Nephron progenitor cell (in vitro differentiated cells): ENCODE measurements at regions not wholly inside any gene's neighbourhood (a gene's known extent, or its start where the extent isn't known, plus 50 kb on each side); places are given as distances from the start of the nearest gene placed in this dataset.

ENCODE experiments used
- DNase-seq: peaks from one replicate; pipeline ENCODE4 v3.0.0; 2021
- H3K27ac Mint-ChIP-seq: 2 replicates; pipeline ENCODE4 v1.8.0; 2021; ENCODE audit warnings: mild to moderate bottlenecking, moderate library complexity, mixed read lengths
- H3K27me3 Mint-ChIP-seq: 2 replicates; pipeline ENCODE4 v1.8.0; 2021; ENCODE audit warnings: mild to moderate bottlenecking, low read depth, mixed read lengths; ENCODE audit not compliant: poor library complexity
- H3K36me3 Mint-ChIP-seq: 2 replicates; pipeline ENCODE4 v1.8.0; 2021; ENCODE audit warnings: low read depth, mixed read lengths
- H3K4me1 Mint-ChIP-seq: 2 replicates; pipeline ENCODE4 v1.8.0; 2021; ENCODE audit warnings: mixed read lengths
- H3K4me3 Mint-ChIP-seq: 2 replicates; pipeline ENCODE4 v1.8.0; 2021; ENCODE audit warnings: mild to moderate bottlenecking, moderate library complexity, mixed read lengths
- H3K9me3 Mint-ChIP-seq: 2 replicates; pipeline ENCODE4 v1.8.0; 2021; ENCODE audit warnings: mild to moderate bottlenecking, moderate library complexity, mixed read lengths
- TF ChIP-seq, protein P1 (sequence below): fragments of 200-600 bp; sonication (generic); IDR thresholded peaks from 2 replicates; pipeline ENCODE4 v1.5.0; 2021; ENCODE audit warnings: antibody characterized with exemption

DNA sequence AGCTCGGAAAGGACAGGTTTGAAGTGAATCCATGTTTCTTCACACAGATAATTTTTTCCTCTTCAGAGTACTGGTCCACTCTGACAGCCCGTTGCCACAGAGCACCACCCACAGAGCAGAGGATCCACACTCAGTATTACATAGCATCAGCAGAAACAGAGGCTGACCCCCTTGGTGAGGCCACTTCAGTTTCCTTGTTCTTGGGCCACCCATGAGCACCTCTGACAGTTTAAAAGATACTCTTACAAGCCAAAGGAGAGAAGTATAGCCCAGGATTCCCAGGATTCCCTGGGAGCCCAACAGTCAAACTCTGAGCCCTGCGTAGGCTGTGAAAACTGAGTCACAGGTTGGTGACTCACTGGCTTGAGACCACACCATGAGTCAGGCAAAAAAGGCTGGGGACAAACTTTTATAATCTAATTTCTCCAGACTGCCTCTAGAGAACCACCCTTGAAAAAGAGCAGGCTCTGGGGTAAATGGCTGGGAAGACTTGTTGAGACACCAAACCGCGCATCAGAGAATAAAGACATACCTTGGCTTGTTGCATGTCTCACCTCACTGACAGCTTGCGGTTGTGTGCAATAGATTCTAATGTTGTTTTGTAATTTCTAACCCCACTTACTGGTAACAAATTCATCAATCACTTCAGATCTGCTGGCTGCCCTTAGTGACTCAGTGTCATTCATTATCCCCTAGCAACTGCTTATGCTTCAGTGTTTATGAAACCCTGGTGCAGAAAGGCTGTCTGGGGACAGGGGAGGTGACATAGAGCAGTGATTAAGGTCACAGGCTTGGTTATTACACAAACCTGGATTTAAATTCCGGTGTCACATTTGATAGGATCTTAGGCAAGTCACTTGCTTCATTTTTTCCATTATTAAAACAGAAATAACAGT lies 56.9 kb upstream of the PRSS23 start:
- Mint-ChIP-seq H3K36me3 (no peaks in the 10 kb centered on the region), H3K9me3 (no peaks in the 10 kb centered on the region), H3K27me3 (peaks cover 5% of the 10 kb centered on the region), H3K4me3 (no peak overlapping the region), H3K27ac (peak overlapping the region; percentile 57), H3K4me1 (peaks cover 13% of the 10 kb centered on the region)
- TF ChIP-seq, protein P1, sequence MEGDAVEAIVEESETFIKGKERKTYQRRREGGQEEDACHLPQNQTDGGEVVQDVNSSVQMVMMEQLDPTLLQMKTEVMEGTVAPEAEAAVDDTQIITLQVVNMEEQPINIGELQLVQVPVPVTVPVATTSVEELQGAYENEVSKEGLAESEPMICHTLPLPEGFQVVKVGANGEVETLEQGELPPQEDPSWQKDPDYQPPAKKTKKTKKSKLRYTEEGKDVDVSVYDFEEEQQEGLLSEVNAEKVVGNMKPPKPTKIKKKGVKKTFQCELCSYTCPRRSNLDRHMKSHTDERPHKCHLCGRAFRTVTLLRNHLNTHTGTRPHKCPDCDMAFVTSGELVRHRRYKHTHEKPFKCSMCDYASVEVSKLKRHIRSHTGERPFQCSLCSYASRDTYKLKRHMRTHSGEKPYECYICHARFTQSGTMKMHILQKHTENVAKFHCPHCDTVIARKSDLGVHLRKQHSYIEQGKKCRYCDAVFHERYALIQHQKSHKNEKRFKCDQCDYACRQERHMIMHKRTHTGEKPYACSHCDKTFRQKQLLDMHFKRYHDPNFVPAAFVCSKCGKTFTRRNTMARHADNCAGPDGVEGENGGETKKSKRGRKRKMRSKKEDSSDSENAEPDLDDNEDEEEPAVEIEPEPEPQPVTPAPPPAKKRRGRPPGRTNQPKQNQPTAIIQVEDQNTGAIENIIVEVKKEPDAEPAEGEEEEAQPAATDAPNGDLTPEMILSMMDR, result no peak
- DNase-seq, result no peak

GRCh38 chr11:86741839-86742805 lies 58.2 kb upstream of the PRSS23 start:
- peaks cover 13% of the 10 kb centered on the region for H3K4me1 Mint-ChIP-seq
- no peak for DNase-seq
- H3K27me3 Mint-ChIP-seq, result peaks cover 5% of the 10 kb centered on the region
- H3K36me3 Mint-ChIP-seq, result no peaks in the 10 kb centered on the region
- no peak overlapping the region for H3K4me3 Mint-ChIP-seq
- no peaks in the 10 kb centered on the region for H3K9me3 Mint-ChIP-seq
- TF ChIP-seq, protein P1, result no peak
- no peak overlapping the region for H3K27ac Mint-ChIP-seq

DNA sequence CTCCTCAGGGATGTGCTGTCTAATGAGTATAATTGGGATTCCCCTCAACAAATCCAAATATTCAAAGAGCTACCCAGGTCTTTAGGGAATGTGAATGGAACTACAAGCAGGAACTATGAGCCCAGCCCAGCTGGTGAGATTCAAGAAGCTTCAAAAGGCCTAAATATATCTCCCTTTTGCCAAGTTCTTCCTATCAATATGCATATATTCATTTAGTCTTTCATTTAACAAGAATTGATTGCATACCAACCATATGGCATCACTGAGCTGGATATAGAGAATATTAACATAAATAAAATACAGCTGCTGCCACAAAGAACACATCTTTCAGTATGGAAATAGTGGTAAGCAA lies 58.9 kb upstream of the PRSS23 start:
- TF ChIP-seq, protein P1, result no peak
- no peaks in the 10 kb centered on the region for H3K9me3 Mint-ChIP-seq
- H3K27ac Mint-ChIP-seq, result no peak overlapping the region
- peaks cover 13% of the 10 kb centered on the region for H3K4me1 Mint-ChIP-seq
- no peak overlapping the region for H3K4me3 Mint-ChIP-seq
- no peak for DNase-seq
- H3K36me3 Mint-ChIP-seq, result no peaks in the 10 kb centered on the region
- H3K27me3 Mint-ChIP-seq, result peaks cover 5% of the 10 kb centered on the region

DNA sequence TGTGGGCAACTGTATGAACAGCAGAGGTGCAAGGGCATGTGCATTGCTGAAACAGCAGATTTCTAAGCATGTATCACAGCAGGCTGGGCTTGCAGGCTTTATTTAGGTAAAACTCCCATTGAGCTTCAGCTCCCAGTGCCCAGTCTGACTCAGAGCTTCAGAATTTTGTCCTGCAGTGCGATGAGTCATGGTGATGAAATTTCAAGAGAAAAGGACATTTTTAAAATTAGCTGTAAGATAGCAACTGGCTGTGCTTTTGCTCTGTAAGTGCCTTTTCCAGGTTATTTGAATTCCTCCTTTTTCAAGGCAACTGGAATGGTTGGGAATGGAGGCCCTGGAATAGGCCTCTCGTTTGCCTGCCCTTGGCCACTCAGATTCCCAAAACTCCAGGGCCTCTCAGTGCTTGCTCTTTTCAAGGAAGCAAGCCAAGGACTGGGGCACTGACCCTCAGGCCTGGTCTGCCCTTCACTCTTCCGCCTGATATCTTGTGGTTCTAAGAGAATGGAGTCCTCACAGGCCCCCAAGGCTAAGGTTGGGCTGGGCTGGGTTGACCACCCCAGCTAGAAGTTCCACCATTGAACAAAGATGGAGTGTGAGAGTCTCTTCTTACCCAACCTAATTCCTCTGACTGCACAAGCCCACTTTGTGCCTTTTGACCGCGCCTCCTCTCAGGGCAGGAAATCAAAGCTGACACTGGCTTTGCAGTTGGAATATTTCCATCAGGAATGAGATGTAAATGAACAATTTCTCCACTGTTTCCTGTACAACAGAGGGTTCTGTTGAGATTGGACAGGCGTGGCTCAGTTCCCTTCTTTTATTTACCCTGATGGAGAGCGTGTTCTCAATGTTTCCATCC lies 59.5 kb upstream of the PRSS23 start:
- H3K4me3 Mint-ChIP-seq, result no peak overlapping the region
- no peaks in the 10 kb centered on the region for H3K9me3 Mint-ChIP-seq
- TF ChIP-seq, protein P1, result no peak
- peak overlapping the region; percentile 79 for H3K27ac Mint-ChIP-seq
- no peaks in the 10 kb centered on the region for H3K36me3 Mint-ChIP-seq
- peaks cover 5% of the 10 kb centered on the region for H3K27me3 Mint-ChIP-seq
- H3K4me1 Mint-ChIP-seq, result peaks cover 13% of the 10 kb centered on the region
- DNase-seq, result no peak

- DNase-seq, result no peak
Observed at GRCh38 chr11:86738568-86738967, 61.8 kb upstream of the PRSS23 start.

More at GRCh38 chr11:86738568-86738967, 61.8 kb upstream of the PRSS23 start:
- H3K9me3 Mint-ChIP-seq, result peaks cover 1% of the 10 kb centered on the region
- TF ChIP-seq, protein P1, result no peak
- H3K27me3 Mint-ChIP-seq, result peaks cover 1% of the 10 kb centered on the region
- H3K27ac Mint-ChIP-seq, result no peak overlapping the region
- H3K4me3 Mint-ChIP-seq, result no peak overlapping the region
- H3K4me1 Mint-ChIP-seq, result peaks cover 9% of the 10 kb centered on the region
- H3K36me3 Mint-ChIP-seq, result no peaks in the 10 kb centered on the region
